ENCODE measurements at regions not wholly inside any gene's neighbourhood (a gene's known extent, or its start where the extent isn't known, plus 50 kb on each side); places are given as distances from the start of the nearest gene placed in this dataset.

GRCh38 chr2:121159291-121160071, 125.5 kb downstream of the TFCP2L1 start:
- no peak for DNase-seq (ENCODE audit: low spot score)

- no peak for DNase-seq (ENCODE audit: low spot score)
These were observed 124.6 kb downstream of the TFCP2L1 start for GRCh38 chr2:121160366-121160765.

- no peak for DNase-seq (ENCODE audit: low spot score)
These were observed 123.7 kb downstream of the TFCP2L1 start for GRCh38 chr2:121161272-121161671.

DNA sequence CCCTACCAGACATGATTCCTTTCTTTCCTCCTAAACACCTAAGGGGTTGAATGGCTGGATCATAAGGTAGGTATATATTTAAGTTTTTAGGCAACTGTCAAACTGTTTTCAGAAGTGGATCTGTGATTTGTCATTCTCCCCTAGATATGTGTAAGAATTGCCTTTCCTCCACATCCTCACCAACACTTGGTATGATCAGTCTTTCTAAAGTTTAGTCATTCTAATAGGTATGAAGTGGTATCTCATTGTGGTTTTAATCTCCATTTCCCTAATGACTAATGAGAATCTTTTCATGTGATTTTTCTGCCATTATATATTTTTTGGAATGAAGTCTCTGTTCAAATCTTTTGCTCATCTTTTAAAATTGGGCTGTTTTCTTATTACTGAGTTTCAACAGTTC, 122.1 kb downstream of the TFCP2L1 start:
- DNase-seq (ENCODE audit: low spot score) = no peak

GRCh38 chr2:121164042-121164441, 121.0 kb downstream of the TFCP2L1 start:
- DNase-seq (ENCODE audit: low spot score) = no peak

GRCh38 chr2:121165038-121165542, 119.9 kb downstream of the TFCP2L1 start:
- no peak for DNase-seq (ENCODE audit: low spot score)

All from GM03348 (cell line).